Ammon's horn (tissue), 1 donor: ENCODE measurements at regions not wholly inside any gene's neighbourhood (a gene's known extent, or its start where the extent isn't known, plus 50 kb on each side); places are given as distances from the start of the nearest gene placed in this dataset.

Experiments
- DNase-seq: peaks from one replicate; pipeline ENCODE4 v3.0.0-alpha.2; 2016; ENCODE audit warnings: low spot score

DNA sequence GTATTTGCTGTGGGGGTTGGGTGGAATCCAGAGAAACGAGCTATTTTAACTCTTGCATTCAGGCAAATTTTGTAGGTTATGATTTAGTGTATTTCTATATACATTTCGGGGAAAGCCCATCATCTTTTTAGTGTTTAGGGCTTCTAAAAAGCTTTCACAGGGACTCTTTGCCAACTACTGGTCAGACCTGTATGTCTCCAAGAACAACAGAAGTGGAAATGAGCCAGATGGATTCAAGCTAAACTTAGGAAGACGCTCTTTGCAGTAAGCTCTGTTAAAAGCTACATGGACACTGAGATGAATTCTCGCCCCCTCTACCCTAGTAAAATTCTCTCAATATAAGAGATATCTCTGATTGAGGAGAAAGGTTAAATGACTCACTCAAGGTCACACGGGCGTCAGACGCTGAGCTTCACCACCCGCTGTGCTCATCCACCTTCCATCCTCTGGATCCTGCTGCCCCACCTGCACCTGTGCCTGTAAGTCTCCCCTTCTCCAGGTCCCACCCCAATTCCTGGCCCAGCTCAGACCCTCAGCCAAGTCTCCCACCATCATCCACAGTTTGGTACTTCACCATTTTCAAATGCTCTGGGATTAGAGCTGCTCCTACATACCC, 85.6 kb downstream of the MARCHF4 start:
- no peak for DNase-seq

DNA sequence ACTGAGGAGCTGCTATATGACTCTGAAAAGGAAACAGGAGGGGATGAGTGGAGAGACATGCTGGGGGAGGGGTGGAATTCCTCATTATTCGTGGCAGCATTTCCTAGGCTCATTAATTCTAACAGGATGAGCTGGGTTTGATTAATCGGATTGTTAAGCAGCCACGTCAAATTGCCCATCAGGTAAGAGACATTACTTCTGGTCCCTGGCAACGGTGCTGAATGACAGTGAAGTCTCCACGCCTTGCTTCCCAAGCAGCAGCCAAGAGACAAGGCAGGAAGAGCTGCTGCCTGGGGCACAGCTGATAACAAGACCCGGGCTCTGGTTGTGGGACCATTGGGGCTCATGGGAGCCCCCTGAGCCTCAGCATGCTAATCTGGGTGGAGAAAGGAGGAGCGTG, 86.6 kb downstream of the MARCHF4 start:
- DNase-seq: no peak

DNA sequence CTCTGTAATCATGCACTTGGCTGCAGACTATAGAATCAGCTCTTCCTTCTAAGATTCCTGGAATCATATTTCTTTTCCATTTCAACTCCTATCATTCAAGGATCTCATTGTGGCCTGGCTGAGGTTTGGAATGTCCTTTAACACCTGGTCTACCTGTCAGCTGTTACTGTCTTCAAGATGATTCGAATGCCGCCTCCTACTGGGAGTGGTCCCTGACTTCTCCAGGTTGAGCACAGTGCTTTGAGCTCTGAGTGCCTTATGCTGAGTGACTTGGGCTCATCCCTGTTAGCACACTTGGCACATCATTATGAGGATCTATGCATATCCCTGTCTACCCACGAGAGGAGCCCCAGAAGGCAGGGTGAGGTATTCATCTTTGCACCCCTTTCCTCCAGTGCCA, 87.6 kb downstream of the MARCHF4 start:
- DNase-seq: no peak

DNA sequence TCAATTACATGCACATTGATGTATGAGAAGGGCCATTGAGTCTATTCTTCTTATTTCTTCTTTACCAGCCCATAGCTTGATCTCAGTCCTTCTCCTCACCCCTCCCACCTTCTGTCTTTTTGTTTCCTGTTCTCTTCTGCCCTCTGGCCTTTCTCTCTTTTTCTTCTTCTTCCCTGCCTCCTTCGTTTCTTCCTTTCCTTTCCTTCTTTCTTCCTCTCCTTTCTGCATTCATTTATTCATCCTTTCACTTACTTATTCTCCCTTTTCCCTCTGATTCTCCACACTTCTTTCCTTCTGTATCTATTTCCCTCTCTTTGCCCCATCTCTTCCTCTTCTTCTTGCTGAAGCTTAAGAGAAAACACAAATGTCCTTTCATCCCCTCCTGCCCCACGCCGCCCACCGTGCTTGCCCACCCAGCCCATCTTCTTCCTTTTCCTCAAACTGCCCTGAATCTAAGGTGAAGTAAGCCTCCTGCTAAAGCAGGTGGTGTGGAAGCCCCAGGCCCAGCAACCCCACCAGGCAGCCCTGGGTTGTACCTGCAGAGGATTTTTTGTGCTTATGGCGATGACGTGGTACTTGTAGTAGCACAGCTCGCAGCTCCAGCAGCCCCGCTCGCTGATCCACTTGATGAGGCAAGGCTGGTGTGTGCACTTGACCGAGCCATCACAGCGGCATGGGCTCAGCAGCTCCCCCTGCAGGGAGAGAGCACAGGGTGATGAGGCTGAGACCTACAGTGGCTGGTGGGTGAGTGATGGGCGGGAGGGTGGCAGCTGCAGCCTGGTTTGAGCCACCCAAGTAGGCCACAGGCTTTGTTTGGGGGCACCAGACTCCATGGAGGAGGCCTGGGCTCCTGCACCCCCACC, 89.0 kb downstream of the MARCHF4 start:
- DNase-seq: no peak

GRCh38 chr2:216281876-216282275, 90.4 kb downstream of the MARCHF4 start:
- no peak for DNase-seq

DNA sequence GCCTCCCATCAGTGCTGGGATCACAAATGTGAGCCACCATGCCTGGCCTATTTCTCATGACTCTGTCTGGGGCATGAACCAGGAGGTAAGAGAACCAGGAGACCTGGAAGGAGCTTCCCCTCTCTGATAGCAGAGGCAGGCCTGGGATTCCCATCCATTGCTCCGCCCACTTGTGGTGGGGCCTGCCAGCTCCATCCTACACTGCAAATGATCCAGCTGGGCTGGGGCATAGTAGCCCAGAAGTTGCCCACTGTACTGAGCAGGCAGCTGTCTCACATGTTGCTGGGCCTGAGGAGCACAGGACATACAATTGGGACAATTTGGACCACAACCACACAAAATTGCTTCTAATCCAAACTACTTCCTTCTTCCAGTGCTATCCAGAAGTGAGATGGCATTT, 91.0 kb downstream of the MARCHF4 start:
- DNase-seq: no peak

- DNase-seq: no peak
Observed at GRCh38 chr2:216279459-216279858, 92.8 kb downstream of the MARCHF4 start.

DNA sequence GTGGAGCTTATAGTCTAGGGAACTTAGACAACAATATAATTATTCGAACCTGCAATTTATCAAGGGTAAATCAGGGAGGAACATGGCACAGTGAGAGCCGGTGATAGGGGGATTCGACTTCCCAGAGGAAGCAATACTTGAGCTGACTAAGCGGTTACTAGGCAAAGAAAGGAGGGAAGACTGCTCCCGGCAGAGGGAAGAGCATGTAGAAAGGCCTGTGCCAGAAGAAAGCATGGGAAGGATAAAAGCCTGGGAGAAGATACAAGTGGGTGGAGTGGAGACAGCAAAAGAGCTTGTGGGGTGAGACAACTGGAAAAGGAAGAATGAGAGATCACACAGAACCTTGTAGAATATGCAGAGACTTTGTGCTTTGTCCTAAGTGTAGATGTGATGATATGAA, 93.3 kb downstream of the MARCHF4 start:
- DNase-seq: no peak

GRCh38 chr2:216275890-216276289, 96.4 kb downstream of the MARCHF4 start:
- DNase-seq: no peak

- DNase-seq: peak; percentile 9
Observed at GRCh38 chr2:216274194-216274840, 98.0 kb downstream of the MARCHF4 start.

- DNase-seq: no peak
Observed at GRCh38 chr2:216261042-216261537, 111.2 kb downstream of the MARCHF4 start.

DNA sequence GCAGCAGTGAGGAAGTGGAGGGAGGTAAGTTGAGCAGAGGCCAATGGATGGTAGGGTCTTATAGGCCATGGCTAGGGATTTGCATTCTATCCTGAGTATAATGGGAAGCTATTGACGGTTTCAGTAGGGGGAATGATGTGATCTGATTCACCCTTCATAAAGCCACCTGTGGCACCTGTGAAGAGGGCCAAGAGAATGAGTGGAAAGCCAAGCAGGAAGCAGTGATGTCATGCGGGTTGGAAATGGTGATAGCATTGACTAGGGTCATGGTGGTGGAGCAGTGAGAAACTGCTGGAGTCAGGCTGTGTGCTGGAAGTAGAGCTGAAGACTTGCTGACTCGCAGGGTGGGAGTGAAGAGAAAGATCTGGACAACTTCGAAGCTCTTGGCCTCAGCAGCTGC, 111.7 kb downstream of the MARCHF4 start:
- no peak for DNase-seq

DNA sequence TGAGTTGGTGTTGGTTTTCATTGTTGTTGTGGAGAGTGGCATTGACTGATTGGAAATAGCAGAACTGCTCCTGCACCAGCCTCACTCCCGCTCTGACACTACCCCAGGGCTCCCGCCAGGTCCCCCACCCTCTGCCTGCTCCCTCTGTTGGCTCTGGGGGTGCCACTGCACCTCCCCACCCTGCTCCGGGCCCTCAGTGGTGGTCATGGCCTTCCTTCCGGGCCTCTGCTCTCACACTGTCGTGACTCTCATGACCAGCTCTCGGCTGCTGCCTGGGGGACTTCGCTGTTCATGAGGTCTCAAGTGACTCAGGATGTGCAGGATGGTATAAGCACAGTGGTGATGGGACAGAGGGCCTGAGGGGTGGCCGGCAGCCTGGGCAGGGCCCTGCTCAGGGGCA, 113.2 kb downstream of the MARCHF4 start:
- DNase-seq: no peak

DNA sequence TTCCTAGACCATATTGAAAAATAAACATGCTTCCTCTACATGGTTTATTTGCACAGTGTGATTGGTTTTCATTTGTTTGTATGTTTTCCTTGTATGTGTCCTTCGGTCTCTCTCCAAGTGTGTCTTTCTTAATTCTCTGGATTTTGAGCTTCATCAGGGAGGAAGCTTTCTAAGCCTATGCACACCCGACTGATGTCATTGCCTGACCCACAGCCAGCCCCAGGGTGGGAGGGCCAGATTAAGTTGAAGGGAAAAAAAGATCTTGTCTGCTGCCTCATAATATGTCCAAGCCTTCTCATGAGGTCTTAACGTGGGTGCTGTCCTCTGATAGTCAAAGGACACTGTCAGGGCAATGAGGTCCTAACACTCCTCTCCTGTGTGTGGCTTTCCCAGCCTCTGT, 115.2 kb downstream of the MARCHF4 start:
- no peak for DNase-seq
